ENCODE measurements at regions not wholly inside any gene's neighbourhood (a gene's known extent, or its start where the extent isn't known, plus 50 kb on each side); places are given as distances from the start of the nearest gene placed in this dataset.
"Not testable (repeated sequence)": the region's sequence is repeated elsewhere in the genome, so short reads cannot be mapped to it uniquely, and the experiment has no call there.

- DNase-seq, result no peak
Observed at GRCh38 chr6:139446768-139447655, 72.6 kb upstream of the CITED2 start.

- DNase-seq, result no peak
Observed at GRCh38 chr6:139446138-139446715, 71.8 kb upstream of the CITED2 start.

- not testable (repeated sequence) for DNase-seq
Observed at GRCh38 chr6:139444273-139444787, 69.9 kb upstream of the CITED2 start.

GRCh38 chr6:139443231-139444112 lies 69.0 kb upstream of the CITED2 start:
- DNase-seq, result no peak

- DNase-seq, result no peak
Observed at GRCh38 chr6:139442188-139442671, 67.8 kb upstream of the CITED2 start.

GRCh38 chr6:139439349-139439748 lies 64.9 kb upstream of the CITED2 start:
- no peak for DNase-seq

- no peak for DNase-seq
Observed at GRCh38 chr6:139438775-139439174, 64.3 kb upstream of the CITED2 start.

GRCh38 chr6:139436957-139437348 lies 62.5 kb upstream of the CITED2 start:
- DNase-seq, result no peak

GRCh38 chr6:139436200-139436956 lies 61.9 kb upstream of the CITED2 start:
- no peak for DNase-seq

GRCh38 chr6:139433631-139434419 lies 59.4 kb upstream of the CITED2 start:
- no peak for DNase-seq

- no peak for DNase-seq
Observed at GRCh38 chr6:139431602-139431956, 57.1 kb upstream of the CITED2 start.

GRCh38 chr6:139430899-139431601 lies 56.6 kb upstream of the CITED2 start:
- DNase-seq, result no peak

GRCh38 chr6:139429580-139430145 lies 55.2 kb upstream of the CITED2 start:
- DNase-seq, result no peak

- no peak for DNase-seq
Observed at GRCh38 chr6:139427199-139427598, 52.8 kb upstream of the CITED2 start.

- DNase-seq, result no peak
Observed at GRCh38 chr6:139426795-139427194, 52.3 kb upstream of the CITED2 start.

GRCh38 chr6:139425780-139426179 lies 51.3 kb upstream of the CITED2 start:
- no peak for DNase-seq

GRCh38 chr6:139423971-139424667 lies 49.7 kb upstream of the CITED2 start:
- DNase-seq, result no peak

All from NCI-H510A (cell line).